ENCODE measurements at regions not wholly inside any gene's neighbourhood (a gene's known extent, or its start where the extent isn't known, plus 50 kb on each side); places are given as distances from the start of the nearest gene placed in this dataset.

GRCh38 chr9:88809355-88810161 is 181.7 kb upstream of the S1PR3 start:
- H3K36me3 ChIP-seq (ENCODE audit: low read depth): no peaks in the 10 kb centered on the region
- DNase-seq (ENCODE audit: low spot score): no peak
- no peak for TF ChIP-seq CTCF (IDR thresholded peaks at IDR 0.05; ENCODE audit: poor library complexity, severe bottlenecking)
- ATAC-seq (ENCODE audit: low read depth): no peak
- no peaks in the 10 kb centered on the region for H3K27me3 ChIP-seq (ENCODE audit: insufficient read depth, poor library complexity, severe bottlenecking)
- H3K9me3 ChIP-seq (ENCODE audit: severe bottlenecking): no peaks in the 10 kb centered on the region
- H3K4me3 ChIP-seq (ENCODE audit: severe bottlenecking): no peak overlapping the region
- H3K4me1 ChIP-seq (ENCODE audit: insufficient read depth, poor library complexity, severe bottlenecking): no peaks in the 10 kb centered on the region
- H3K27ac ChIP-seq (ENCODE audit: poor library complexity, severe bottlenecking): no peak overlapping the region

DNA sequence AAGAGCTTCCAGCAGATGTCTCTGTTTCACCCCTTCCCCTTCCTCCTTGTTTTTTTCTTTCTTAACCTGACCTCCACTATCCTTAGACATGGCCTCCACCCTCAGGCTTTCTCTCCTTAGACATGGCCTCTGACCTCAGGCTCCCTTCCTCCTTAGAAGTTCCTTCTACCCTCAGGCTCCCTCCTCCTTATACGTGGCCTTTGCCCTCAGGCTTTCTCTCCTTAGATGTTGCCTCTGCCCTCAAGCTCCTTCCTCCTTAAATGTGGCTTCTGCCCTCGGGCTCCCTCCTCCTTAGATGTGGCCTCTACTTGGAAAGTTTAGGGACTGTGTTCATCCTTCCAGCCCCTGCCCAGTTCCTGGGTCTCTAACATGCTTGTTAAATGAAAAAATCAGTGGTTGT is 180.4 kb upstream of the S1PR3 start:
- no peak for ATAC-seq (ENCODE audit: low read depth)
- Histone ChIP-seq H3K4me1 (ENCODE audit: insufficient read depth, poor library complexity, severe bottlenecking) (no peaks in the 10 kb centered on the region), H3K9me3 (ENCODE audit: severe bottlenecking) (no peaks in the 10 kb centered on the region), H3K27me3 (ENCODE audit: insufficient read depth, poor library complexity, severe bottlenecking) (no peaks in the 10 kb centered on the region), H3K36me3 (ENCODE audit: low read depth) (no peaks in the 10 kb centered on the region), H3K4me3 (ENCODE audit: severe bottlenecking) (no peak overlapping the region), H3K27ac (ENCODE audit: poor library complexity, severe bottlenecking) (no peak overlapping the region)
- no peak for DNase-seq (ENCODE audit: low spot score)
- no peak for TF ChIP-seq CTCF (IDR thresholded peaks at IDR 0.05; ENCODE audit: poor library complexity, severe bottlenecking)

- no peaks in the 10 kb centered on the region for H3K36me3 ChIP-seq (ENCODE audit: low read depth)
- ATAC-seq (ENCODE audit: low read depth) (no peak), DNase-seq (ENCODE audit: low spot score) (no peak)
- no peak overlapping the region for H3K4me3 ChIP-seq (ENCODE audit: severe bottlenecking)
- no peaks in the 10 kb centered on the region for H3K27me3 ChIP-seq (ENCODE audit: insufficient read depth, poor library complexity, severe bottlenecking)
- no peaks in the 10 kb centered on the region for H3K4me1 ChIP-seq (ENCODE audit: insufficient read depth, poor library complexity, severe bottlenecking)
- TF ChIP-seq CTCF (IDR thresholded peaks at IDR 0.05; ENCODE audit: poor library complexity, severe bottlenecking): no peak
- no peaks in the 10 kb centered on the region for H3K9me3 ChIP-seq (ENCODE audit: severe bottlenecking)
- H3K27ac ChIP-seq (ENCODE audit: poor library complexity, severe bottlenecking): no peak overlapping the region
Observed at GRCh38 chr9:88811511-88811910, 179.8 kb upstream of the S1PR3 start.

DNA sequence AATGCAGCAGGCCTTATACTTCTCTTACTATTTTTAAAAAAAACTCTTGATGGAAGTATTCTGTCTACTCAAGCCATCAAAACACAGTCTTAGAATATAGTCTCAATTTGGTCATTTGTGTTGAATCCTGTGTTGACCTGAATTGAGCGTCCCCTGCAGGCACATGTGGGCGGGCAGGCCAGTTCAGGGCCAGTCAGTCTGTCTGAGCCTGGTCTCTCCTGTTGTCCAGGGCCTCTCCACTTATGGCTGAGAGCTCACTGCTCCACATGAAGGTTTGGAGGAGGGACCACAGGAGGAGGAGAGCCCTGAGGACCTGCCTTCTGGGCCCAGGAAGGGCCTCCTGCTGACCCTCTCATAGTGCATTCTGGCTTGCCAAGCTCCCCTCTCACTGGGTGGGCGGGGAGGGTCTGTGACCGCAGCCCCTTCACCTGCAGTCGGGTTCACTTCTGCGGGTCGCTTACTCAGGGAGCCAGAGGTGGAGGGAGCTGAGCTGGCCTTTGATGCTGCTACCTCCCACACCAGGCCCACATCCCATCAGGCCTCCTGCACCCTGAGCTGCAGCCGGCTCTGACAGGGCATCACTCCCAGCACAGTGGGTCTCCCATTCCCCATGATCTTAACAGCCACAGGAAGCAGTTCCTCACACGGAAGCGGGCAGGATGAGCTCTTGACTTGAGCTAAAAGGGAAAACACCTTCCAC is 178.2 kb upstream of the S1PR3 start:
- no peak overlapping the region for H3K27ac ChIP-seq (ENCODE audit: poor library complexity, severe bottlenecking)
- no peak for TF ChIP-seq CTCF (IDR thresholded peaks at IDR 0.05; ENCODE audit: poor library complexity, severe bottlenecking)
- no peaks in the 10 kb centered on the region for H3K27me3 ChIP-seq (ENCODE audit: insufficient read depth, poor library complexity, severe bottlenecking)
- no peaks in the 10 kb centered on the region for H3K9me3 ChIP-seq (ENCODE audit: severe bottlenecking)
- DNase-seq (ENCODE audit: low spot score): no peak
- H3K36me3 ChIP-seq (ENCODE audit: low read depth): no peaks in the 10 kb centered on the region
- H3K4me3 ChIP-seq (ENCODE audit: severe bottlenecking): no peak overlapping the region
- no peaks in the 10 kb centered on the region for H3K4me1 ChIP-seq (ENCODE audit: insufficient read depth, poor library complexity, severe bottlenecking)
- no peak for ATAC-seq (ENCODE audit: low read depth)

Data from RWPE2 (cell line).